Fibroblast of skin of right quadriceps (primary cell): ENCODE measurements at regions not wholly inside any gene's neighbourhood (a gene's known extent, or its start where the extent isn't known, plus 50 kb on each side); places are given as distances from the start of the nearest gene placed in this dataset.
"Not testable (repeated sequence)": the region's sequence is repeated elsewhere in the genome, so short reads cannot be mapped to it uniquely, and the experiment has no call there.

Source experiments
- DNase-seq: peaks from one replicate; pipeline ENCODE4 v3.0.0-alpha.2; 2013

- no peak for DNase-seq
Observed at GRCh38 chr5:68066277-68066955, 149.1 kb upstream of the PIK3R1 start.

GRCh38 chr5:68065321-68065720, 150.2 kb upstream of the PIK3R1 start:
- not testable (repeated sequence) for DNase-seq

GRCh38 chr5:68060382-68060781, 155.2 kb upstream of the PIK3R1 start:
- DNase-seq: no peak

- DNase-seq: no peak
Observed at GRCh38 chr5:68057191-68057590, 158.4 kb upstream of the PIK3R1 start.

- no peak for DNase-seq
Observed at GRCh38 chr5:68055686-68056085, 159.9 kb upstream of the PIK3R1 start.

GRCh38 chr5:68054638-68055037, 160.9 kb upstream of the PIK3R1 start:
- no peak for DNase-seq

GRCh38 chr5:68053202-68053601, 162.4 kb upstream of the PIK3R1 start:
- DNase-seq: peak; percentile 26

- DNase-seq: peak; percentile 81
Observed at GRCh38 chr5:68049053-68049713, 166.4 kb upstream of the PIK3R1 start.

GRCh38 chr5:68048516-68048915, 167.0 kb upstream of the PIK3R1 start:
- DNase-seq: no peak

- not testable (repeated sequence) for DNase-seq
Observed at GRCh38 chr5:68048054-68048453, 167.5 kb upstream of the PIK3R1 start.

GRCh38 chr5:68047035-68047434, 168.5 kb upstream of the PIK3R1 start:
- DNase-seq: peak; percentile 90

GRCh38 chr5:68046445-68046844, 169.1 kb upstream of the PIK3R1 start:
- DNase-seq: peak; percentile 99

GRCh38 chr5:68041293-68041692, 174.3 kb upstream of the PIK3R1 start:
- no peak for DNase-seq

- DNase-seq: no peak
Observed at GRCh38 chr5:68037546-68037945, 178.0 kb upstream of the PIK3R1 start.

GRCh38 chr5:68033961-68034571, 181.5 kb upstream of the PIK3R1 start:
- DNase-seq: peak; percentile 72

- DNase-seq: no peak
Observed at GRCh38 chr5:68033029-68033428, 182.5 kb upstream of the PIK3R1 start.

- DNase-seq: no peak
Observed at GRCh38 chr5:68032216-68032762, 183.3 kb upstream of the PIK3R1 start.

GRCh38 chr5:68028131-68028727, 187.3 kb upstream of the PIK3R1 start:
- peak; percentile 38 for DNase-seq

GRCh38 chr5:68027519-68027918, 188.0 kb upstream of the PIK3R1 start:
- DNase-seq: peak; percentile 93

- DNase-seq: no peak
Observed at GRCh38 chr5:68026092-68026885, 189.3 kb upstream of the PIK3R1 start.

GRCh38 chr5:68024426-68024825, 191.1 kb upstream of the PIK3R1 start:
- no peak for DNase-seq

- no peak for DNase-seq
Observed at GRCh38 chr5:68021916-68022315, 193.6 kb upstream of the PIK3R1 start.

GRCh38 chr5:68021227-68021626, 194.3 kb upstream of the PIK3R1 start:
- DNase-seq: no peak
